DOHH2 (cell line): ENCODE measurements at regions not wholly inside any gene's neighbourhood (a gene's known extent, or its start where the extent isn't known, plus 50 kb on each side); places are given as distances from the start of the nearest gene placed in this dataset.

Experiments
- CTCF ChIP-seq: fragments of 200-600 bp; sonication (generic); IDR thresholded peaks from one replicate; pipeline ENCODE4 v1.5.1; 2014; ENCODE audit warnings: antibody characterized with exemption, mild to moderate bottlenecking, low read depth, low read length; ENCODE audit not compliant: poor library complexity, severe bottlenecking
- EZH2phosphoT487 ChIP-seq: fragments of 200-600 bp; sonication (generic); IDR thresholded peaks from 2 replicates; pipeline ENCODE4 v1.6.1; 2017; ENCODE audit warnings: borderline replicate concordance, mild to moderate bottlenecking, antibody characterized with exemption, low read length, moderate library complexity, mixed read lengths

DNA sequence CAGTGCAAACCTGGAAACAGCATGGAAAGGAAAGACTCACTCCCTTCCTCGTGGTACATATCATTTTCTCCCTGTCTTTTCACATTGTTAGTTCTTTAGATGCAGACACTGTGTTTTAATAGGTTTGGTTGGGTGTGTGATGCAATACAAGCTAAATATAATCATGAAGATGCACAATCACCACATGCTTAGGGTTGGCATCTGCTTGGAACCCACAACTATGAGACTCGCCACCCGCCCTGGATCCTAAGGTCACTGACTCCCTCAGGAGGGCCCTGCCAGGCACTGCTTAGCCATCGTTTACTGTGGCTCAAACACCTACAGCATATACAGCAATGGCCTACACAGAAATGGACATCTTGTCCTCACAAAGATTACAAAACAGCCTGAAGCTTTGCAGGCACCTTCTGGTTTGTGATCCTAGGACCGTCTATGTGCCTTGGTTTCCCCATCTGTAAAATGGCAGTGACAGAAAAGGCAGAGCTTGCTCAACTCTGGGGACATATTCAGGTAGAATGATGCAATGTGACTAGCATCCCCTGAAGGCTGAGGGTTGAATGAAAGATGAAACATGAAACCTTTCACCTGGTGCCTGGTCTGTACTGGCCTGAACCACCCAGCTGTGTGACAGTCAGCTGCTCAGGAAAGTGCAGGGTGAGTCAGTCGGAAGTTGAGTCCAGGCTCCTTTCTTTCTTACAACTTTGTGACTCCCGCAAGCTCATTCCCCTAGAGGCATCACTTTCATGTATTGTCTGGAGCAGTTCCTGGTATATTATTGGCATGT lies 123.6 kb upstream of the PFN2 start:
- no peak for TF ChIP-seq CTCF
- TF ChIP-seq EZH2phosphoT487, result no peak
